ENCODE measurements at regions not wholly inside any gene's neighbourhood (a gene's known extent, or its start where the extent isn't known, plus 50 kb on each side); places are given as distances from the start of the nearest gene placed in this dataset.

DNA sequence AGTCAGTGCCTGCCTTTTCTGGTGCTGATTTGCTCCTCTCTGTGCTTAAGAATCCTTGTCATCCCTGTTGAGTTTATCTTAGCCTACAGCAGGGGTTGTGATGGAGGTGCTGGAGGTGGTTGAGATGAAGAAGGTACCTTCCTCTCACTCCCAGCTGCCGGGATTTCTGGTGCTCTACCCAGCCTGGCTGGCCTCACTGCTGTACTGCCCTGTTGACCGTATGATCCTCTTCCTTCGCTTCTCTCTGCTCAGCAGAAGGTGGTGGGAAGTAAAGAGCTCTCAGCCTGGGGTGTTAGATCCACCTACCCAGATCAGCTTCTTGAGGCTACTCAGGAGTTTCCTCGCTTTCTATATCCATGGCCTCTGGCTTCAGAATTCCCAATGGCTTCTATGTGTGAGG, 101.0 kb upstream of the NXT1 start:
- no peak for DNase-seq

DNA sequence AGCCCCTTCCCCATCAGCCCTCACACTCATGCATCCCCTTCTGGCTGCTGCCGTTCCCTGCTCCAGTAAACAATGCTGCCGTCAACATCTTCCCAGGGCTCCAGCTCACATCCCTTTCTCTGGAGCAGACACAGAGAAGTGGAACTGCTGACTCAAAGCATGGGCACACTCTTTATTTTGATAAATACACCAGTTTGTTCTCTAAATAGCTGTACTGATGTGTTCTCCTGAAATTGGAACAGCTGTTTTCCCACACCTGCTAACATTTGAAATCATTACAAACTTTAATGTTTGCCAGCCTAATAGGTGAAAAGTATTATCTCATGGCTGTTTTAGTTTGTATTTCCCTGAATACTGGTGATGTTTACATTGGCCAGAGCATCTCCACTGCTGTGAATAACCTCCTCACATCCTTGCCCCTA, 102.1 kb upstream of the NXT1 start:
- DNase-seq = no peak

DNA sequence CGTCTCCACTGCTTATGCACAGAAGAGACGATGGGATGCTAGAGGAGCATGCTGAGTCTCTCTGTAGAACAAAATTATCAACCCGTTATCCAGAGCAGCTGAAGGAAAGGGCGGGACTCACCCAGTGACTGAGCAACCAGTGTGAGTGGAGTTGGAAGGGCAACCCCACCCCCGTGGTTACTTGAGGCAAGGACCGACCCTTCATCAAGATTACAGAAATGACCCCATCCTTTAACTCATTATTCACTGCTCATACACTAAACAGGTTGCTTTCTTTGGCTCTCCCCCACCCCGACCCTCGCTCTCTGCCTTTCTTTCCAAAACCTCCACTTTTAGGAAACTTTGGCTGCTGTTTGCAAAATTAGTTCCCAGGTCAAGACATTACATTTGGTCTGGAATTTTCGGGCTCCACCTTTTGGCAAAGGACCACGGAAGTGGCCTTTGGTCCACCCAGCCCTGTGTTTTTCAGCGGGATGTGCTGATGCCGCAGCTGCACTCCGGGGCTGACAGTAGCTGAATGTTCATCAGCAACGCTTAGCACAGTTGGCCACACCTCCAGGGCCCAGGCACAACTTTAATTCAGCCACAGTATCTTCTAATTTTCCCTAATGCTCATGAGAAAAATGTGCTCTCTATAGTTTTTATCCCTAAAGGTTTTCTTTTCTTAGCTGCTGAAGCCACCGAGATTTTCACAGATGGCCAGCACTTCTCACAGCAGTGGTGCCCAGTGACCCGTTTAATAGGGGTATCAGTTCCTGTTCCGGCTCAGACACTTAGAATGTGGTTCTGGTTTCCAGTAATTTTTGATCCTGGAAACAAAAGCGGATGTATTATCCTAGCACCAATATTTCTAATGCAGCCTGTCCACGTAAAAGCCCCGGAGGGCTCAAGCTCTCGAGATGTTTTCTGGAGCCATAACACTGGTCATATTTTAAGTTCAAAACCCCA, 103.6 kb upstream of the NXT1 start:
- no peak for DNase-seq

- no peak for DNase-seq
These were observed 104.9 kb upstream of the NXT1 start for GRCh38 chr20:23245553-23246181.

DNA sequence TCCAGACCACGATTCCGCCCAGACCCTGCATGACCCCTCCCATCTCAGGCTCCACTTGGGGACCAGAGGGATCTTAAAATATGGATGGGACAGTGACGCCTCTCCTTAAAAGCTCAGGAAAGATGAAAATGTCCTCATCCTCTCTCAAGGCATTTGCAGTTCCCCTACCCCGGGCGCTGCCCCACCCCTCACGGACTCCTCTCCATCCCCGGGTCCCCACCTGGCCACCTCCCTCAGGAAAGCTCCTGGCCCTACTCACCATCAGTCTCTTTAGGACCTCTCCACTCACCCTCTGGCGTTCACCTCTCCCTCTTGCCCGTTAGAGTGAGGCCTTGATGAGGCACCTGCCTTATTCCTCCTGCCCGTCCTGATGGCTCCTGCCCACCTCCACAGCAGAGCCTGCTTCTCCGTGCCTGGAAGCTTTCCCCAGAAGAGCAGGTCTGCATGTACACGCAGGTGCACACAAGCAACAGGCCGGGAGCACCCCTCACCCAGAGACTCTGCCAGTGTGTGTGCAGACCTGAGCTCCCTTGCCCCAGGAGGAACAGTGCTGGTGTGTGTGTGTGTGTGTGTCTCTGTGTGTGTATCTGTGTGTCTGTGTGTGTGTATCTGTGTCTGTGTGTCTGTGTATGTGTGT, 105.6 kb upstream of the NXT1 start:
- DNase-seq = no peak

- DNase-seq = no peak
These were observed 106.3 kb upstream of the NXT1 start for GRCh38 chr20:23244156-23244915.

DNA sequence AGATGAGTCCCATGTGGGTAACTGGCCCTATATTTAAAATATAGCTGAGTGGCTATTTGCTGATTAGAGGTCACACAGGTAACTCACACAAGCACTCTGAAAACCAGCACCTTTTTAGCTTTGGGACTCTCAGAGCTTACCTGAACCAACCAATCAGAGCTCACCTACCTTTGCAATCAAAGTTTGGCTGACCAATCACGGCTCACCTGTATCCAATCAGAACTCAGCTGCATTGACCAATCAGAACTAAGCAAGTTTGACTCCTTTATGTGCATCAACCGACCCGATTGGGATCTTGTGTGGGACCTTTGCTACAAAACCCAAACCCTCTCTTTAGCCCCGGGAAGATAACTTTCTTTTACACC, 106.8 kb upstream of the NXT1 start:
- no peak for DNase-seq

GRCh38 chr20:23242556-23243180, 107.9 kb upstream of the NXT1 start:
- DNase-seq = no peak

DNA sequence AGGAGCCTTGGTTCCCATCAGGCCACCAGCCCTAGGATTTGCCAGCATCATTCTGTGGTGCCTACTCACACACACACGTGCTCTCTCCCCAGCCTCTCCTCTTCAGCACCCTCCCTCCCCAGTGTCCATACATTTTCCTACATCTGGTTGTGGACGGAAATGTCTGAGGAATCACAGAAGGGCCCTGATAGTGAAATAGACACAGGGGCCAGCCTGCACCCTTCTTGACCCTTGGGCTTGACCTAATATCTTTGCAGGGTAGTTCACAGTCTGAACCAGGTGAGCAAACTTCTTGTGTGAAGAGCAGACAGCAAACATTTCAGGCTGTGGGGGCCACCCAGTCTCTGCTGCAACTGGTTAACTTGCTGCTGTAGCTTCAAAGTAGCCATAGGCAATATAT, 108.5 kb upstream of the NXT1 start:
- DNase-seq = no peak

GRCh38 chr20:23241416-23241815, 109.2 kb upstream of the NXT1 start:
- DNase-seq = no peak

GRCh38 chr20:23240519-23240918, 110.1 kb upstream of the NXT1 start:
- DNase-seq = no peak

DNA sequence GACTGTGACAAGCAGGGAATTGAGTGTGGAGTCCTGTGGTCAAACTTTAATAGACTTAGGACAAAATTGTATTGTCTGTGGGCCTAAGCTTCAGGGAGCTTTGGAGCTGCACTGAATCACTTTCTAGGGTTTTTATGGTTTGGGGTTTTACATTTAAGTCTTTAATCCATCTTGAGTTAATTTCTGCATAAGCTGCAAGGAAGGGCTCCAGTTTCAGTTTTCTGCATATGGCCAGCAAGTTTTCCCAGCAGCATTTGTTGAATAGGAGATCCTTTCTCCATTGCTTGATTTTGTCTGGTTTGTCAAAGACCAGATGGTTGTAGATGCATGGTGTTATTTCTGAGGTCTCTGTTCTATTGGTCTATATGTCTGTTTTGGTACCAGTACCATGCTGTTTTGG, 113.4 kb upstream of the NXT1 start:
- no peak for DNase-seq

- DNase-seq = no peak
These were observed 115.2 kb upstream of the NXT1 start for GRCh38 chr20:23235173-23236027.

DNA sequence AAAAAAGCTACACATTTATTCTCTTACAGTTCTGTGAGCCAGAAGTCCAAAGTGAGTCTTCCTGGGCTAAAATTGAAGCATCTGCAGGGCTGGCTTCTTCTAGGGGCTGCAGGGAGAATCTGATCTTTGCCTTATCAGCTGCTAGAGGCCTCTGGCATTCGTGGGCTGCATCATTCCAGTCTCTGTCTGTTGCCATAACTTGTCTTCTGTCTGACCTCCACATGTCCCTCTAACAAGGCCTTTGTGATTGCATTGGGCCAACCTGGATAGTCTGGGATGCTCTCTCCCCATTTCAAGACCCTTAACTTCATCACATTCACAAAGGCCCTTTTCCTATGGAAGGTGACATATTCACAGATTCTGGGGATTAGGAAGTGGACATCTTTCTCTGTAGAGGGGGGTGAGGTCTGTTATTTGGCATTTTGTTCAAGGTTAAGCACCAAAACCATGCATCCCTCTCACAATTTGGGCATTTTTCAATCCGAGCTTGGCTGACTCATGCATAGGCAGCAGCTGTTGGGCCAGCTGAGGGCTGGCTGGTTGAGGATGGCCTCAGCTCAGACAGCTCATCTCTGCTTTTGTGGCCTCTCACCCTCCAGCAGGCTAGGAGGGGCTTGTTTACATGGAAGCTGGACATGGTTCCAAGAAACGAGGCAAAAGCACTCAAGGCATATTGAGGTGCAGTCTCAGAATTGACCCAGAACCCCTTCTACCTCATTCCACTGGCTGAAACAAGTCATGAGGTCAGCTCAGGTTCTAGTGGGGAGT, 116.1 kb upstream of the NXT1 start:
- no peak for DNase-seq

GRCh38 chr20:23233341-23233740, 117.2 kb upstream of the NXT1 start:
- DNase-seq = no peak

DNA sequence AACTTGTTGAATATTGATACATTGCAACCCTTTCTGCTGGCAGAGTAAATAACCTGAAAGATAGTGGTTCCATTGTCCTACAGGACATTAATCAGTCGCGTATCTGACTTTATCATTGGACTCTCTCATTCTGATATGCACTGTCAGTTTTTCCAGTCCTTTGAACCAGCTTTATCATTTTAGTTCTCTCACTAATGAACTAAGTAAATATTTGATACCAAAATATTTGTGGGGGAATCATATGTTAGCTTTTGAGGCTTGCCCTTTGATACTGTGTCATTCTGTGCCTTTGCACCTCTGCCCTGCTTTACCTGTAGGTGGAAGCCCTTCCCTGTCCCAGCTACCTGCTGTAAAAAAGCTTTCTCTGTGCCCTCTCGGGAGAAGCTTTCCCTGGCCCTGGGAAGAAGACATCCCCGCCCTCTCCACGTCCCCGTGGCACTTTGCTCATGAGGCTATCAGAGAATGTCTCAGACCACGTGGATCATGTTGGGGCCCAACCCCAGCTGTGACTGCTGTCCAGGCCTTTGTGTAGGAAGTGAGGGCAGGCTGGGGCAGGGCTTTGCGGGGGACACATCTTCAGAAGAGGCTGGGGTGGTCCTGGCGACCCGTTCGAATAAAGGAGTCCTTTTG, 117.8 kb upstream of the NXT1 start:
- DNase-seq = no peak

DNA sequence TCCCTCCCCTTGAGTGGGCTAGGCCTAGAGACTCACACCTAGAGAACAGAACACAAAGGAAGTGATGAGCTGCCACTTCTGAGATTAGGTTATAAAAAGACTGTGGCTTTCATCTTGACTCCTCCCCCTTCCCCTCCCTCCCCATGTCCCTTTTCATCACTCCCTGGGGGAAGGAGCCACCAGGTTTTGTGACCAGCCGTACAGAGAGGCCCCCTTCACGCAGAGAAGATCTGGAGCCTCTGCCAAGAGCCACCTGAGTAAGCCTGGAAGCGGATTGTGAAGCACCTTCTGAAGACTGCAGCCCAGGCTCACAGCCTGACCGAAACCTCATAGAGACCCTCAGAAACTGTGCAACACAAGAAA, 118.4 kb upstream of the NXT1 start:
- no peak for DNase-seq

DNA sequence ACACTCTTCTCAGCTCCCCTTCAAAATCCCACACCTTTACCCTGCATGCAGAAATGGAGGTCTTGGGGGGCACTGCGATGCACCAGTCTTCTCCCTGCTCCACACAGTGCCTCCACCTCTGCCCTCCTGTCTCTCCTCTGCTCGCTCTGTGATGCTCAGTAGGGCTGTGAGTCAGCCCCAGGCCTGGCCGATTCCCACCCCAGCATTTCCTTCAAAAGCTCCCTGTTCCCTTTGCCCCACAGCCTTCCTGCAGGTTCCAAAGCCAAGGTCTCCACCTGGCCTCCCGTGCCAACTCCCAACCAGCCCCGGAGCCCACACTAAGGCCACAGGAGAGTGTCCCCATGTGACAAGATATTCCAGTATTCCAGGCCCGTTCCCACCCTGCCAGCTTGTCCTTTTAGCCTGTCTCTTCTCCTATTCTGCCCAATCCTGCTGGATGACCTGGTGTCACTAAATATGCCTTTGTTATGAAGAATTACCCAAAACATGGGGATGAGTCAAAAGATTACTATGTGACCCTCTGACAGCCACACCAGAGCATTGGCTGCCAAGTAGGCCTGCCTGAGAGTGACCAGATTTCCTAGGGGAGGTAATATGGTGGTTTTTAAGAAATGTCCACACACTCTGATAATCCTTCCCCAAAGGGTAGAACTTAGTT, 118.9 kb upstream of the NXT1 start:
- DNase-seq = no peak

GRCh38 chr20:23230766-23231385, 119.7 kb upstream of the NXT1 start:
- no peak for DNase-seq

DNA sequence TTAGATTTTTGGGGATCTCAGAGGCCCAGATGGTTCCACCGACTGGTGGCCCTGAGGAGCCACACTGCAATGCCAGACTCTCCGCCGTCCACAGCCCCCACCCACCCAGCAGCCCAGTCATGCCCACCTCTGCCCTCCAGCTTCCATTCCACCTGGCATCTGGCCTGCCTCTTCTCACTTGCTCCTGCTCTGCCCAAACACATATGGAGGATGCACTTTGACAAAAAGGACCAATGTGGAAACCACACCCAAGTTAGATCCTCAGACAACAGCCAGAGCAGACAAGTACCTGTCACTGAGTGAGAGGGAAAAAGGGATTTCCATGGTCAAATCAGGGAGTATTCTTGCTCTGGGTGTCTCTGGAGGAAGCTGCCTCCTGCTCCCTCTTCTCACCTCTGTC, 120.6 kb upstream of the NXT1 start:
- DNase-seq = no peak

Data from NCI-H1417 treated with DMSO at 0.1 percent for 48 hours (cell line).